GM12878 (cell line): ENCODE measurements at regions not wholly inside any gene's neighbourhood (a gene's known extent, or its start where the extent isn't known, plus 50 kb on each side); places are given as distances from the start of the nearest gene placed in this dataset.

ENCODE experiments used
- ATAC-seq: fragments of 200-7000 bp; cut with Tn5 transposase; 3 replicates; pipeline ENCODE4 v1.9.1; 2020; ENCODE audit warnings: mild to moderate bottlenecking, moderate library complexity
- BruUV-seq: library from RNA; stranded (reverse); fragments of 400-500 nt; replicated peaks from 2 replicates; lab custom pipeline; 2021; lab: Mats Ljungman, UMichigan
- CTCF ChIA-PET: fragments of 300-600 bp; sonication (Branson Sonifier 250); formaldehyde crosslinking; extraction: SDS; loops from one replicate; lab custom pipeline; 2021; ENCODE audit warnings: inconsistent platforms; lab: Yijun Ruan, JAX
- POLR2A ChIA-PET: fragments of 350-600 bp; formaldehyde crosslinking; extraction: SDS; loops from one replicate; lab custom pipeline; 2021; ENCODE audit warnings: inconsistent platforms; lab: Charles Lee
- RAD21 ChIA-PET: fragments of 300-600 bp; sonication (Branson Sonifier 250); formaldehyde crosslinking; loops from one replicate; lab custom pipeline; 2023; ENCODE audit warnings: antibody characterized with exemption; ENCODE audit not compliant: unreplicated experiment; lab: Charles Lee
- SMC1A ChIA-PET: fragments of 300-600 bp; sonication (Branson Sonifier 250); formaldehyde crosslinking; loops from one replicate; lab custom pipeline; 2023; ENCODE audit not compliant: unreplicated experiment, uncharacterized antibody; lab: Charles Lee
- DNase-seq: peaks from one replicate; pipeline ENCODE4 v3.0.0-alpha.2; 2011; ENCODE audit warnings: low read depth, low spot score
- FAIRE-seq: peaks from 3 replicates; lab custom pipeline; 2011; peaks lifted over from hg19 to GRCh38; lab: Jason Lieb, UNC
- H2AFZ ChIP-seq: 2 replicates; pipeline ENCODE4 v1.6.0; 2011; ENCODE audit warnings: low read depth, low read length, control low read depth; ENCODE audit not compliant: control insufficient read depth
- H3K27ac ChIP-seq: 2 replicates; pipeline ENCODE4 v1.5.1; 2011; ENCODE audit warnings: control low read depth; ENCODE audit not compliant: control insufficient read depth, insufficient read depth
- H3K27me3 ChIP-seq, 2 experiments: replicated peaks in 1 of 2; 2 replicates each; pipeline versions ENCODE4 v1.6.0 to v1.6.1; 2011; ENCODE audit warnings: low read length in 1 of 2; ENCODE audit not compliant: control insufficient read depth in 2 of 2, insufficient read depth in 2 of 2
- H3K36me3 ChIP-seq, 2 experiments: 2 replicates each; pipeline ENCODE4 v1.5.1; 2011; ENCODE audit warnings: low read length in 1 of 2; ENCODE audit not compliant: control insufficient read depth in 2 of 2, insufficient read depth in 2 of 2
- H3K4me1 ChIP-seq: 2 replicates; pipeline ENCODE4 v1.6.1; 2011; ENCODE audit warnings: mild to moderate bottlenecking, low read length, moderate library complexity, mixed read lengths; ENCODE audit not compliant: control insufficient read depth, insufficient read depth
- H3K4me2 ChIP-seq: 2 replicates; pipeline ENCODE4 v1.6.0; 2011; ENCODE audit warnings: control low read depth; ENCODE audit not compliant: control insufficient read depth, insufficient read depth
- H3K4me3 ChIP-seq: fragments of 200-600 bp; sonication (generic); 2 replicates; pipeline ENCODE4 v1.5.1; 2016
- H3K79me2 ChIP-seq: 2 replicates; pipeline ENCODE4 v1.6.0; 2011; ENCODE audit warnings: low read length; ENCODE audit not compliant: control insufficient read depth, insufficient read depth
- H3K9ac ChIP-seq: 2 replicates; pipeline ENCODE4 v1.8.0; 2011; ENCODE audit warnings: low read length, control low read depth, mixed read lengths; ENCODE audit not compliant: control insufficient read depth, insufficient read depth
- H3K9me3 ChIP-seq: replicated peaks from 3 replicates; pipeline ENCODE4 v1.5.1; 2011; ENCODE audit warnings: mild to moderate bottlenecking, low read length; ENCODE audit not compliant: control insufficient read depth, insufficient read depth
- H4K20me1 ChIP-seq: 2 replicates; pipeline ENCODE4 v1.6.0; 2011; ENCODE audit not compliant: control insufficient read depth, insufficient read depth
- ATF3 ChIP-seq: IDR thresholded peaks from 2 replicates; pipeline ENCODE4 v1.6.1; 2011; ENCODE audit warnings: low read depth, mild to moderate bottlenecking, low read length, moderate library complexity, borderline replicate concordance; ENCODE audit errors: extremely low read depth
- BRCA1 ChIP-seq: IDR thresholded peaks from 2 replicates; pipeline ENCODE4 v1.6.1; 2011; ENCODE audit warnings: low read depth, low read length, improper control_type of control experiment
- CHD4 ChIP-seq: fragments of 200-600 bp; sonication (generic); IDR thresholded peaks from 2 replicates; pipeline ENCODE4 v1.6.1; 2016; ENCODE audit warnings: mild to moderate bottlenecking
- EED ChIP-seq: sonication (generic); IDR thresholded peaks from 2 replicates; pipeline ENCODE4 v1.6.1; 2016; ENCODE audit warnings: antibody characterized with exemption, low read depth
- PML ChIP-seq: IDR thresholded peaks from 2 replicates; pipeline ENCODE4 v1.6.1; 2012; ENCODE audit warnings: low read length, inconsistent platforms
- POLR2AphosphoS2 ChIP-seq: IDR thresholded peaks from 2 replicates; pipeline ENCODE4 v1.6.1; 2011; ENCODE audit warnings: low read depth, mild to moderate bottlenecking, low read length, improper control_type of control experiment, moderate library complexity
- POU2F2 ChIP-seq: IDR thresholded peaks from 3 replicates; pipeline ENCODE4 v1.6.1; 2011; ENCODE audit warnings: low read depth, mild to moderate bottlenecking, low read length, borderline replicate concordance
- RB1 ChIP-seq: fragments of 450-650 bp; formaldehyde crosslinking; IDR thresholded peaks from 2 replicates; pipeline ENCODE4 v1.6.1; 2017; ENCODE audit warnings: mild to moderate bottlenecking, borderline replicate concordance
- RUNX3 ChIP-seq: IDR thresholded peaks from 2 replicates; pipeline ENCODE4 v1.6.1; 2012; ENCODE audit warnings: low read length, inconsistent platforms
- SP1 ChIP-seq: IDR thresholded peaks from one replicate; pipeline ENCODE4 v1.6.1; 2011; ENCODE audit warnings: low read depth, low read length
- SREBF1 ChIP-seq: IDR thresholded peaks from 2 replicates; pipeline ENCODE4 v1.6.1; 2012; ENCODE audit warnings: mild to moderate bottlenecking, low read length
- SRF ChIP-seq, 2 experiments: IDR thresholded peaks; 2 replicates each; pipeline ENCODE4 v1.6.1; 2011; ENCODE audit warnings: low read depth in 2 of 2, low read length in 2 of 2, mild to moderate bottlenecking in 1 of 2, moderate library complexity in 1 of 2
- STAT3 ChIP-seq: IDR thresholded peaks from 2 replicates; pipeline ENCODE4 v1.6.1; 2011; ENCODE audit warnings: low read depth, low read length, improper control_type of control experiment
- WRNIP1 ChIP-seq: IDR thresholded peaks from 2 replicates; pipeline ENCODE4 v1.6.1; 2011; ENCODE audit warnings: low read depth, low read length, improper control_type of control experiment, borderline replicate concordance
- WGBS: methylation state at CpG from one replicate; pipeline ENCODE4 v1.1.6; 2016; ENCODE audit warnings: low lambda C conversion rate; ENCODE audit not compliant: insufficient replicate concordance, insufficient coverage; ENCODE audit errors: missing lambda C conversion rate; 5-methylcytosine and 5-hydroxymethylcytosine counted together
- in situ Hi-C: fragments of 300-500 bp; cut with MboI; formaldehyde crosslinking; loops from 9 replicates; pipeline ENCODE4 v1.14.3; 2018; ENCODE audit warnings: mixed read lengths
- intact Hi-C: fragments of 100-400 bp; cut with micrococcal nuclease; formaldehyde crosslinking; loops from one replicate; pipeline ENCODE4 v1.14.2; 2022; ENCODE audit not compliant: unreplicated experiment

GRCh38 chr16:79284766-79285165 is 315.8 kb downstream of the MAF start:
- in situ Hi-C loops: no loop called here
- no peaks in the 10 kb centered on the region; the same call in 1 of the 3 replicates for H3K9me3 ChIP-seq
- H3K4me3 ChIP-seq: no peak overlapping the region
- DNase-seq (no peak), ATAC-seq (no peak), FAIRE-seq (no peak)
- under 1% methylated on average over 7 of the region's 7 CpGs for WGBS
- RAD21 ChIA-PET: no interaction called here
- POLR2A ChIA-PET: no interaction called here
- H3K4me2 ChIP-seq: no peak overlapping the region
- CTCF ChIA-PET: no interaction called here
- no peaks in the 10 kb centered on the region for H3K27me3 ChIP-seq
- TF ChIP-seq ATF3 (no peak), POU2F2 (peak; percentile 69; the same call in 1 of the 3 replicates)
- no peak overlapping the region for H2AFZ ChIP-seq
- no peak overlapping the region for H3K27ac ChIP-seq
- no peaks in the 10 kb centered on the region for H3K36me3 ChIP-seq
- intact Hi-C loops: no loop called here
- no peaks in the 10 kb centered on the region for H4K20me1 ChIP-seq
- BruUV-seq: no TSS peak
- peaks cover 16% of the 10 kb centered on the region for H3K4me1 ChIP-seq
- SMC1A ChIA-PET: no interaction called here
- H3K79me2 ChIP-seq: no peaks in the 10 kb centered on the region
- H3K9ac ChIP-seq: no peak overlapping the region

GRCh38 chr16:79283578-79283977 is 317.0 kb downstream of the MAF start:
- peaks cover 22% of the 10 kb centered on the region for H3K4me1 ChIP-seq
- no peak overlapping the region for H3K27ac ChIP-seq
- H3K36me3 ChIP-seq: no peaks in the 10 kb centered on the region

More at GRCh38 chr16:79283578-79283977, 317.0 kb downstream of the MAF start:
- H4K20me1 ChIP-seq: no peaks in the 10 kb centered on the region
- in situ Hi-C loops: no loop called here
- H3K79me2 ChIP-seq: no peaks in the 10 kb centered on the region
- ATAC-seq (peak; percentile 46; the same call in 2 of the 3 replicates), DNase-seq (no peak), FAIRE-seq (no peak)
- ChIA-PET RAD21 (no interaction called here), POLR2A (interaction anchor here (0.6 kb wide), 1 partner anchor 66 kb away, joined by 5 read pairs; no protein-coding TSS in a partner anchor), CTCF (interaction anchor here (0.6 kb wide), 1 partner anchor 319 kb away, joined by 3 read pairs; no protein-coding TSS in a partner anchor), SMC1A (no interaction called here)
- 20% methylated on average over 4 of the region's 4 CpGs for WGBS
- no peak overlapping the region for H3K9ac ChIP-seq
- H3K4me3 ChIP-seq: no peak overlapping the region
- H3K27me3 ChIP-seq: no peaks in the 10 kb centered on the region
- no TSS peak for BruUV-seq
- no peak overlapping the region for H2AFZ ChIP-seq
- intact Hi-C loops: no loop called here
- no peak for TF ChIP-seq PML
- TF ChIP-seq SP1: no peak
- TF ChIP-seq POLR2AphosphoS2: no peak
- TF ChIP-seq EED: no peak
- TF ChIP-seq BRCA1: no peak
- no peak for TF ChIP-seq STAT3
- no peak for TF ChIP-seq RUNX3
- no peak for TF ChIP-seq WRNIP1
- TF ChIP-seq SRF (IDR thresholded peaks at IDR 0.05; ENCODE audit: low read depth in 2 of 2, low read length in 2 of 2): no peak
- TF ChIP-seq RB1: no peak
- TF ChIP-seq CHD4: no peak
- TF ChIP-seq SREBF1: no peak
- H3K4me2 ChIP-seq: no peak overlapping the region
- no peaks in the 10 kb centered on the region; the same call in 1 of the 3 replicates for H3K9me3 ChIP-seq
